ENCODE measurements at regions not wholly inside any gene's neighbourhood (a gene's known extent, or its start where the extent isn't known, plus 50 kb on each side); places are given as distances from the start of the nearest gene placed in this dataset.

- TF ChIP-seq CTCF (conservative IDR thresholded peaks at IDR 0.05; ENCODE audit: low read length) (no peak), EZH2phosphoT487 (IDR thresholded peaks at IDR 0.05; ENCODE audit: borderline replicate concordance) (no peak)
These were observed 293.8 kb downstream of the TCERG1L start for GRCh38 chr10:131017566-131018285.
